ENCODE measurements at regions not wholly inside any gene's neighbourhood (a gene's known extent, or its start where the extent isn't known, plus 50 kb on each side); places are given as distances from the start of the nearest gene placed in this dataset.
"Not testable (repeated sequence)": the region's sequence is repeated elsewhere in the genome, so short reads cannot be mapped to it uniquely, and the experiment has no call there.

DNA sequence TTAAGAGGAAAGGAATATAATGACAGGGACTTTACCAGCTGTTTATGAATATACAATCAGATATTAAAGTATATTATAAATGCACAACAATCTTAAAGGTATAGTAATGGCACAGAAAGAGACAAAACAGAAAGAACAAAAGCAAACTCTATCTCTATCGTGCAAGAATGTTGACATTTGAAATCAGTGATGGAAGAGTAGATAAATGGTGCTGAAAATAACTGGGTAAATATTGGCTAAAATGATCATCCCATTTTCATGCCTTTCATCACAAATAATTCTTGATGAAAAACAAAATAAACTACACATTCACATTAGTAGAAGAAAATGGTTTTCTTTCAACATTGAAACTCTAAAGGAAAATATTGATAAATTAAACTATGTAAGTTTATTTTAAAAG is 495.9 kb downstream of the IRS1 start:
- 42 to 46% methylated on average over 1 of the region's 1 CpG for WGBS, 2 donors
- TF ChIP-seq, protein P1, sequence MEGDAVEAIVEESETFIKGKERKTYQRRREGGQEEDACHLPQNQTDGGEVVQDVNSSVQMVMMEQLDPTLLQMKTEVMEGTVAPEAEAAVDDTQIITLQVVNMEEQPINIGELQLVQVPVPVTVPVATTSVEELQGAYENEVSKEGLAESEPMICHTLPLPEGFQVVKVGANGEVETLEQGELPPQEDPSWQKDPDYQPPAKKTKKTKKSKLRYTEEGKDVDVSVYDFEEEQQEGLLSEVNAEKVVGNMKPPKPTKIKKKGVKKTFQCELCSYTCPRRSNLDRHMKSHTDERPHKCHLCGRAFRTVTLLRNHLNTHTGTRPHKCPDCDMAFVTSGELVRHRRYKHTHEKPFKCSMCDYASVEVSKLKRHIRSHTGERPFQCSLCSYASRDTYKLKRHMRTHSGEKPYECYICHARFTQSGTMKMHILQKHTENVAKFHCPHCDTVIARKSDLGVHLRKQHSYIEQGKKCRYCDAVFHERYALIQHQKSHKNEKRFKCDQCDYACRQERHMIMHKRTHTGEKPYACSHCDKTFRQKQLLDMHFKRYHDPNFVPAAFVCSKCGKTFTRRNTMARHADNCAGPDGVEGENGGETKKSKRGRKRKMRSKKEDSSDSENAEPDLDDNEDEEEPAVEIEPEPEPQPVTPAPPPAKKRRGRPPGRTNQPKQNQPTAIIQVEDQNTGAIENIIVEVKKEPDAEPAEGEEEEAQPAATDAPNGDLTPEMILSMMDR (IDR thresholded peaks at IDR 0.05): no peak
- TF ChIP-seq POLR2A (IDR thresholded peaks at IDR 0.05): no peak
- H3K27ac ChIP-seq: no peak overlapping the region

DNA sequence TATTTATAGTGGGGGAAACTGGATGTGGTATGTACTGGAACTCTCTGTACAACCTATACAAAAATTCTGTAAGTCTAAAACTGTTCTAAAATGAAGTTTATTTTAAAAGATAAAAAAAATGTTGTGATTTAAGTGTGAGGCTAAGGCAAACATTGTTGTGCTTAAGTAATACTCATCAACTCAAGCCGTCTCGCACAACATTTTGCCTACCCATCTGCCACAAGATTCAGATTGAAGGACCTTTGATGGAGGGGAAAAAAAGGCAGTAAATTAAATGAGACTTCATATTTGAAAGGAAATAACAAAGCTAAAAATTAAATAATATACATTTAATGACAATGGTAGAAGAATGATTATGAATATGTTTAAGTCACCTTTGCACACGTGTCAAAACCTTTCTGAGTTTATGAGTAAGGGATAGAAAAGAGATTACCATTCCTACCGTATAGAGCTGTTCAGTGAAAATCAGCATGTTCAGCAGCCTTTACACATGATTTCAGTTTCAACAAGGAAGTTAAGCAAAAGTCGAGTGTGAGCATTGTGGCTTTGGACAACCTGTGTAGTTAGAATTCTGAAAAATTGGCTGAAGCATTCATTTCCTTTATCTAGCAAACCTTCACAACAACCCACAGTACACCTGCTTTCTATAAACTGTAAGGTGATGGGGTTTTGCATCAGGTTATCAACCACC is 499.3 kb downstream of the IRS1 start:
- TF ChIP-seq, protein P1 (IDR thresholded peaks at IDR 0.05): no peak
- no peak for TF ChIP-seq POLR2A (IDR thresholded peaks at IDR 0.05)
- 81 to 92% methylated on average over 5 of the region's 5 CpGs for WGBS, 2 donors
- H3K4me1 ChIP-seq: no peaks in the 10 kb centered on the region
- H3K9me3 ChIP-seq: no peaks in the 10 kb centered on the region
- H3K27ac ChIP-seq: no peak overlapping the region
- no peak overlapping the region for H3K4me3 ChIP-seq
- no peaks in the 10 kb centered on the region for H3K27me3 ChIP-seq
- DNase-seq: no peak
- no peaks in the 10 kb centered on the region for H3K36me3 ChIP-seq (ENCODE audit: low read depth, missing control alignments)
- intact Hi-C loops (cut with DNase I; ENCODE audit: low total_unique reads): no loop called here

More for the DNA sequence above, 495.9 kb downstream of the IRS1 start:
- DNase-seq: no peak
- no peak overlapping the region for H3K4me3 ChIP-seq
- intact Hi-C loops (cut with DNase I; ENCODE audit: low total_unique reads): no loop called here
- no peaks in the 10 kb centered on the region for H3K36me3 ChIP-seq (ENCODE audit: low read depth, missing control alignments)
- H3K9me3 ChIP-seq: no peaks in the 10 kb centered on the region
- no peaks in the 10 kb centered on the region for H3K4me1 ChIP-seq
- H3K27me3 ChIP-seq: no peaks in the 10 kb centered on the region

DNA sequence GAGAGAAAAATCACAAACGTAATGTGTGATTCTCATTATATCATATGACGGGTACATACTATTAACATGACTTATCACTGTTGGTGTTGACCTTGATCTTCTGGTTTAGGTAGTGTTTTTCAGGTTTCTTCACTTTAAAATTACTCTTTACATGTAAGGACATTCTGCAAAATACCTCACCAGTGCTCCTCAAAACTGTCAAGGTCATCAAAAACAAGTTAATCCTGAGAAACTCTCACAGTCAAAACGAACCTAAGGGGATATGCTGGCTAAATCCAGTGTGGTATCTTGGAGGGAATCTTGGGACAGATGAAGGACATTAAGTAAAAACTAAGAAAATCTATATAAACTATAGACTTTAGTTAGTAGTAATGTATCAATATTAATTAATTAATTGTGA is 499.8 kb downstream of the IRS1 start:
- no peak overlapping the region for H3K4me3 ChIP-seq
- no peaks in the 10 kb centered on the region for H3K36me3 ChIP-seq (ENCODE audit: low read depth, missing control alignments)
- WGBS, 2 donors: 70% methylated on average over 3 of the region's 3 CpGs
- intact Hi-C loops (cut with DNase I; ENCODE audit: low total_unique reads): no loop called here
- H3K27ac ChIP-seq: no peak overlapping the region
- H3K9me3 ChIP-seq: no peaks in the 10 kb centered on the region
- no peak for DNase-seq
- TF ChIP-seq, protein P1 (IDR thresholded peaks at IDR 0.05): no peak
- TF ChIP-seq POLR2A (IDR thresholded peaks at IDR 0.05): no peak
- H3K4me1 ChIP-seq: no peaks in the 10 kb centered on the region
- H3K27me3 ChIP-seq: no peaks in the 10 kb centered on the region

DNA sequence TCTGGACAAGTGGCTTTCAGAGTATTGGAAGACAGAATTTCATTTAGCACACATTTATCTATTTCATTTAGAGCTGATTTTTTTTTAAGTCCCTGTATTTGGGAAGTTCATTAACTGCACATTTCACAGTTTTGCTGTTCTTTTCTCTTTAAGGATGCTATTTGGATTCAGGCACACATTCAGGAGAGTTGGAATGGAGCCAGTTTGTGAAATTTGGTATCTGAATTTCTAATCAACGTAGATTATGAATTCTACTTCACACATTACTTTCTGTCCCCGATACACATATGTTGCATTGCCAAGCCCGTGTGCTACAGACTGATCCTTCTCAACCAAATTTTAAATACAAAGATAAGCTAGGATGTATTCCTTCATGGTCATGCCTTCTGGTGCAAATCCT is 503.9 kb downstream of the IRS1 start:
- intact Hi-C loops (cut with DNase I; ENCODE audit: low total_unique reads): no loop called here
- H3K27me3 ChIP-seq: no peaks in the 10 kb centered on the region
- no peaks in the 10 kb centered on the region for H3K9me3 ChIP-seq
- no peaks in the 10 kb centered on the region for H3K36me3 ChIP-seq (ENCODE audit: low read depth, missing control alignments)
- no peaks in the 10 kb centered on the region for H3K4me1 ChIP-seq
- TF ChIP-seq POLR2A (IDR thresholded peaks at IDR 0.05): no peak
- TF ChIP-seq, protein P1 (IDR thresholded peaks at IDR 0.05): no peak
- DNase-seq: no peak
- H3K4me3 ChIP-seq: no peak overlapping the region
- WGBS, 2 donors: 72 to 74% methylated on average over 3 of the region's 3 CpGs
- no peak overlapping the region for H3K27ac ChIP-seq

DNA sequence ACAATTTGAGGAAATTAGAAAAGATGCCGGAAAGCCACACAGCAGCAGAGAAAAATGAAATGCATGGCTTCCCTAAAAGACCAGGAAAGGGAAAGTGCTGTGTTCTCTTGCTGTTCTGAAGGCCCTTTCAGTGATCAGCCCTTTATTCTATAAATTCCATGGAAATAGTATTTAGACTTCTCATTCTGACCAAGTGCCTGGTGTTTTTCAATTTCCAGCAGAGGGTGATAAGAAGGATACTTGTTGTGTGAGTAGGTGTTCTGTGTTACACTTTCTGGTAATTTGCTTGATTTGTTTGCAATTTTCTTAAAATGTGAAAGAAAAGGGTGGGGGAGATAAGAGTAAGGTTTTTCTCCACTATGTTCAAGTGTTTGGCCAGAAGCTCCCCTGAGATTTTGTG is 504.5 kb downstream of the IRS1 start:
- no peak for TF ChIP-seq POLR2A (IDR thresholded peaks at IDR 0.05)
- TF ChIP-seq, protein P1 (IDR thresholded peaks at IDR 0.05): no peak
- WGBS, 2 donors: 37 to 70% methylated on average over 1 of the region's 1 CpG
- no peak for DNase-seq

DNA sequence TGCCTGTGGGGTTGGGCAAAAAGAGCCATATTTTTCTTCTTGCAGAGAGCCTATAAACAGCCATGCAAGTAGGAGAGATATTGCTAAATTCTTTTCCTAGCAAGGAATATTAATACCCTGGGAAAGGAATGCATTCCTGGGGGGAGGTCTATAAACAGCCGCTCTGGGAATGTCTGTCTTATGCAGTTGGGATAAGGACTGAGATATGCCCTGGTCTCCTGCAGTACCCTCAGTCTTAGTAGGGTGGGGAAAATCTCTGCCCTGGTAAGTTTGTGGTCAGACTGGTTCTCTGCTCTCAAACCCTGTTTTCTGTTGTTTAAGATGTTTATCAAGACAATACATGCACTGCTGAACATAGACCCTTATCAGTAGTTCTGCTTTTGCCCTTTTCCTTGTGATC is 508.3 kb downstream of the IRS1 start:
- H3K9me3 ChIP-seq; intact Hi-C loops (cut with DNase I; ENCODE audit: low total_unique reads); H3K27me3 ChIP-seq; DNase-seq; H3K4me3 ChIP-seq; H3K27ac ChIP-seq; H3K4me1 ChIP-seq; H3K36me3 ChIP-seq (ENCODE audit: low read depth, missing control alignments): not testable (repeated sequence)
- 90 to 94% methylated on average over 1 of the region's 1 CpG for WGBS, 2 donors

More for the DNA sequence above, 504.5 kb downstream of the IRS1 start:
- Histone ChIP-seq H3K9me3 (no peaks in the 10 kb centered on the region), H3K4me3 (no peak overlapping the region), H3K4me1 (no peaks in the 10 kb centered on the region), H3K27me3 (no peaks in the 10 kb centered on the region), H3K27ac (no peak overlapping the region), H3K36me3 (ENCODE audit: low read depth, missing control alignments) (no peaks in the 10 kb centered on the region)
- intact Hi-C loops (cut with DNase I; ENCODE audit: low total_unique reads): no loop called here

All from testis (tissue), 2 donors.